ENCODE measurements at regions not wholly inside any gene's neighbourhood (a gene's known extent, or its start where the extent isn't known, plus 50 kb on each side); places are given as distances from the start of the nearest gene placed in this dataset.

GRCh38 chr2:225192869-225193268 lies 150.6 kb upstream of the DOCK10 start:
- TF ChIP-seq CTCF (IDR thresholded peaks at IDR 0.05; ENCODE audit: insufficient read depth in 1 of 2, low read depth in 1 of 2, low read length in 1 of 2, severe bottlenecking in 1 of 2, unreplicated experiment in 1 of 2), result no peak
- Histone ChIP-seq H3K4me3 (ENCODE audit: low read depth, low read length) (no peak overlapping the region), H3K27me3 (replicated peaks; ENCODE audit: control insufficient read depth, insufficient read depth, low read length) (no peaks in the 10 kb centered on the region), H3K4me1 (no peaks in the 10 kb centered on the region), H3K36me3 (ENCODE audit: control insufficient read depth, insufficient read depth, low read length) (no peaks in the 10 kb centered on the region), H3K9me3 (no peaks in the 10 kb centered on the region)
- Mint-ChIP-seq H3K27ac (ENCODE audit: unreplicated experiment) (no peak overlapping the region), H3K4me1 (ENCODE audit: low read depth, unreplicated experiment) (no peaks in the 10 kb centered on the region), H3K36me3 (ENCODE audit: insufficient read depth, unreplicated experiment) (no peaks in the 10 kb centered on the region), H3K4me3 (ENCODE audit: unreplicated experiment) (no peak overlapping the region), H3K27me3 (ENCODE audit: insufficient read depth, unreplicated experiment) (peaks cover 7% of the 10 kb centered on the region), H3K9me3 (ENCODE audit: unreplicated experiment) (no peaks in the 10 kb centered on the region)
- BruUV-seq (replicated peaks), result no TSS peak
- ChIA-PET CTCF (no interaction called here), POLR2A (no interaction called here)
- DNase-seq, result no peak
- intact Hi-C loops (cut with micrococcal nuclease; ENCODE audit: unreplicated experiment), result no loop called here

DNA sequence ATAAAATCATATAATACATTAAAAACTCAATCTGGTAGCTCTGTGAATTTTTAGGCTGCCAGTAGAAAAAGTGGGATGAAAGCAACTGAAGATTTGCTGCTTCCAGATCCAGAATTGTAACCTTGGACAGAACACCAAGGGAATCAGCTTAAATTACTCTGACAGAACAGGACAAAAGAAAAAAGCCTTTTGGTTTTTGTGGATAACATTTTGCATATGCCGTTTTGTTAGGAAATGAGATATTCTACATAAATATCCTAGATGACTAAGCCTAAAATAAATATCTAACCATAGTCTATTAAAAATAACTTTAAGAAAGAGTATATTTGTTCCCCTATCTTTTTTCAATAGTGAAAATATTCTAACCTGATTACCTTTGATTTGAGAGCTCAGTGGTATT lies 148.7 kb upstream of the DOCK10 start:
- H3K4me1 ChIP-seq, result no peaks in the 10 kb centered on the region
- H3K4me3 Mint-ChIP-seq (ENCODE audit: unreplicated experiment), result no peak overlapping the region
- no peaks in the 10 kb centered on the region for H3K27me3 ChIP-seq (replicated peaks; ENCODE audit: control insufficient read depth, insufficient read depth, low read length)
- H3K36me3 Mint-ChIP-seq (ENCODE audit: insufficient read depth, unreplicated experiment), result no peaks in the 10 kb centered on the region
- no peak for TF ChIP-seq CTCF (IDR thresholded peaks at IDR 0.05; ENCODE audit: insufficient read depth in 1 of 2, low read depth in 1 of 2, low read length in 1 of 2, severe bottlenecking in 1 of 2, unreplicated experiment in 1 of 2)
- intact Hi-C loops (cut with micrococcal nuclease; ENCODE audit: unreplicated experiment), result no loop called here
- no peak overlapping the region for H3K4me3 ChIP-seq (ENCODE audit: low read depth, low read length)
- no peaks in the 10 kb centered on the region for H3K9me3 ChIP-seq
- ChIA-PET CTCF (no interaction called here), POLR2A (no interaction called here)
- H3K27me3 Mint-ChIP-seq (ENCODE audit: insufficient read depth, unreplicated experiment), result peaks cover 7% of the 10 kb centered on the region
- H3K36me3 ChIP-seq (ENCODE audit: control insufficient read depth, insufficient read depth, low read length), result no peaks in the 10 kb centered on the region
- H3K27ac Mint-ChIP-seq (ENCODE audit: unreplicated experiment), result no peak overlapping the region
- H3K4me1 Mint-ChIP-seq (ENCODE audit: low read depth, unreplicated experiment), result no peaks in the 10 kb centered on the region
- BruUV-seq (replicated peaks), result no TSS peak
- H3K9me3 Mint-ChIP-seq (ENCODE audit: unreplicated experiment), result no peaks in the 10 kb centered on the region
- no peak for DNase-seq

- H3K4me3 ChIP-seq (ENCODE audit: low read depth, low read length), result no peak overlapping the region
- H3K4me1 ChIP-seq, result no peaks in the 10 kb centered on the region
- Mint-ChIP-seq H3K4me3 (ENCODE audit: unreplicated experiment) (no peak overlapping the region), H3K36me3 (ENCODE audit: insufficient read depth, unreplicated experiment) (no peaks in the 10 kb centered on the region), H3K4me1 (ENCODE audit: low read depth, unreplicated experiment) (no peaks in the 10 kb centered on the region), H3K27me3 (ENCODE audit: insufficient read depth, unreplicated experiment) (peaks cover 3% of the 10 kb centered on the region), H3K27ac (ENCODE audit: unreplicated experiment) (no peak overlapping the region), H3K9me3 (ENCODE audit: unreplicated experiment) (no peaks in the 10 kb centered on the region)
- ChIA-PET POLR2A (no interaction called here), CTCF (no interaction called here)
- BruUV-seq (replicated peaks), result no TSS peak
- H3K9me3 ChIP-seq, result no peaks in the 10 kb centered on the region
- H3K36me3 ChIP-seq (ENCODE audit: control insufficient read depth, insufficient read depth, low read length), result no peaks in the 10 kb centered on the region
- intact Hi-C loops (cut with micrococcal nuclease; ENCODE audit: unreplicated experiment), result no loop called here
- no peak for DNase-seq
- no peak for TF ChIP-seq CTCF (IDR thresholded peaks at IDR 0.05; ENCODE audit: insufficient read depth in 1 of 2, low read depth in 1 of 2, low read length in 1 of 2, severe bottlenecking in 1 of 2, unreplicated experiment in 1 of 2)
- no peaks in the 10 kb centered on the region; the same call in 1 of the 2 replicates for H3K27me3 ChIP-seq (replicated peaks; ENCODE audit: control insufficient read depth, insufficient read depth, low read length)
Measured at GRCh38 chr2:225184948-225185347, 142.7 kb upstream of the DOCK10 start.
